Endothelial cell of umbilical vein (primary cell): ENCODE measurements at regions not wholly inside any gene's neighbourhood (a gene's known extent, or its start where the extent isn't known, plus 50 kb on each side); places are given as distances from the start of the nearest gene placed in this dataset.
A peak's percentile ranks its signal among the peaks of the same experiment; 100 is the strongest.

Experiments
- BruUV-seq: library from RNA; stranded (reverse); fragments of 400-500 nt; replicated peaks from 2 replicates; lab custom pipeline; 2021; lab: Mats Ljungman, UMichigan
- CTCF ChIA-PET: fragments of 300-600, 350-600 bp; sonication (Branson Sonifier 250); formaldehyde crosslinking; loops from one replicate; lab custom pipeline; 2021; ENCODE audit warnings: antibody characterized with exemption, inconsistent platforms; lab: Charles Lee
- POLR2A ChIA-PET: fragments of 300-600, 350-600 bp; sonication (Branson Sonifier 250); formaldehyde crosslinking; loops from one replicate; lab custom pipeline; 2021; ENCODE audit warnings: antibody characterized with exemption, inconsistent platforms; lab: Charles Lee
- DNase-seq: peaks from one replicate; pipeline ENCODE4 v3.0.0-alpha.2; 2011; ENCODE audit warnings: low read depth, low spot score
- FAIRE-seq: peaks from 2 replicates; lab custom pipeline; 2011; peaks lifted over from hg19 to GRCh38; lab: Jason Lieb, UNC
- H2AFZ ChIP-seq: 2 replicates; pipeline ENCODE4 v1.6.0; 2012; ENCODE audit warnings: low read depth, low read length, control low read depth, inconsistent platforms
- H3K27ac ChIP-seq: 2 replicates; pipeline ENCODE4 v1.5.1; 2011; ENCODE audit warnings: low read depth, mild to moderate bottlenecking, control low read depth, low read length, moderate library complexity; ENCODE audit not compliant: insufficient read depth
- H3K27me3 ChIP-seq, 2 experiments: 2 replicates each; pipeline versions ENCODE4 v1.6.0 to v1.6.1; 2011; ENCODE audit warnings: low read length in 2 of 2, mixed read lengths in 1 of 2; ENCODE audit not compliant: control insufficient read depth in 2 of 2, insufficient read depth in 2 of 2
- H3K36me3 ChIP-seq, 2 experiments: 2 replicates in 1 of 2; 3 replicates in 1 of 2; pipeline ENCODE4 v1.5.1; 2011; ENCODE audit warnings: low read length in 2 of 2, mild to moderate bottlenecking in 1 of 2, moderate library complexity in 1 of 2; ENCODE audit not compliant: control insufficient read depth in 2 of 2, insufficient read depth in 2 of 2; ENCODE audit errors: extremely low read depth in 1 of 2
- H3K4me1 ChIP-seq: 3 replicates; pipeline ENCODE4 v1.5.1; 2011; ENCODE audit warnings: mild to moderate bottlenecking, low read length; ENCODE audit not compliant: control insufficient read depth, insufficient read depth; ENCODE audit errors: extremely low read depth
- H3K4me2 ChIP-seq: 2 replicates; pipeline ENCODE4 v1.6.1; 2011; ENCODE audit warnings: low read length, control low read depth, mixed read lengths; ENCODE audit not compliant: insufficient read depth
- H3K4me3 ChIP-seq, 3 experiments: fragments of 200-600 bp in 1 of 3; sonication (generic), shearing (Covaris generic) in 1 of 3; replicated peaks in 1 of 3; 2 replicates each; pipeline ENCODE4 v1.5.1; 2011 to 2016; ENCODE audit warnings: control low read depth in 3 of 3, low read length in 3 of 3, mild to moderate bottlenecking in 2 of 3, inconsistent platforms in 1 of 3, low read depth in 1 of 3, moderate library complexity in 1 of 3; ENCODE audit not compliant: insufficient read depth in 1 of 3
- H3K79me2 ChIP-seq: 2 replicates; pipeline ENCODE4 v1.6.0; 2012; ENCODE audit warnings: low read length, inconsistent platforms; ENCODE audit not compliant: control insufficient read depth, insufficient read depth
- H3K9ac ChIP-seq: replicated peaks from 2 replicates; pipeline ENCODE3; 2011; ENCODE audit warnings: low read length, control low read depth; ENCODE audit not compliant: insufficient read depth; ENCODE audit errors: extremely low read depth
- H3K9me1 ChIP-seq: replicated peaks from 3 replicates; pipeline ENCODE4 v1.6.0; 2011; ENCODE audit warnings: mild to moderate bottlenecking, low read length; ENCODE audit not compliant: control insufficient read depth, insufficient read depth; ENCODE audit errors: extremely low read depth
- H3K9me3 ChIP-seq: replicated peaks from 2 replicates; pipeline ENCODE4 v1.5.1; 2012; ENCODE audit warnings: low read length, inconsistent platforms; ENCODE audit not compliant: control insufficient read depth, insufficient read depth
- H4K20me1 ChIP-seq: replicated peaks from 2 replicates; pipeline ENCODE3; 2011; ENCODE audit warnings: mild to moderate bottlenecking, low read length; ENCODE audit not compliant: control insufficient read depth, insufficient read depth; ENCODE audit errors: extremely low read depth
- CTCF ChIP-seq, 2 donors: IDR thresholded peaks; 1 replicate in 1 of 2; 2 replicates in 1 of 2; pipeline ENCODE4 v1.5.1; 2011; ENCODE audit warnings: low read length in 2 of 2, mild to moderate bottlenecking in 2 of 2, moderate library complexity in 2 of 2, control low read depth in 1 of 2, inconsistent platforms in 1 of 2, low read depth in 1 of 2; ENCODE audit not compliant: insufficient read depth in 1 of 2; ENCODE audit errors: extremely low read depth in 1 of 2
- EZH2 ChIP-seq: IDR thresholded peaks from 2 replicates; pipeline ENCODE4 v1.6.1; 2012; ENCODE audit warnings: borderline replicate concordance, low read depth, mild to moderate bottlenecking, moderate library complexity, low read length, inconsistent platforms; ENCODE audit not compliant: severe bottlenecking
- FOS ChIP-seq: IDR thresholded peaks from 2 replicates; pipeline ENCODE4 v1.6.1; 2011; ENCODE audit warnings: mild to moderate bottlenecking, low read length, moderate library complexity, borderline replicate concordance; ENCODE audit not compliant: insufficient read depth
- GATA2 ChIP-seq: IDR thresholded peaks from 2 replicates; pipeline ENCODE4 v1.7.0; 2011; ENCODE audit warnings: low read depth, mild to moderate bottlenecking, moderate library complexity, mixed read lengths, low read length; ENCODE audit not compliant: insufficient read length, insufficient read depth
- JUN ChIP-seq: IDR thresholded peaks from 2 replicates; pipeline ENCODE4 v1.6.1; 2011; ENCODE audit warnings: borderline replicate concordance, low read depth; ENCODE audit not compliant: insufficient read length, insufficient read depth
- MAX ChIP-seq: IDR thresholded peaks from 2 replicates; pipeline ENCODE4 v1.6.1; 2011; ENCODE audit not compliant: insufficient read depth, insufficient read length
- MYC ChIP-seq: IDR thresholded peaks from one replicate; pipeline ENCODE4 v1.6.1; 2011; ENCODE audit warnings: mild to moderate bottlenecking, low read depth, low read length
- POLR2A ChIP-seq: IDR thresholded peaks from 2 replicates; pipeline ENCODE4 v1.6.1; 2012; ENCODE audit warnings: low read depth, mild to moderate bottlenecking, control low read depth, low read length
- POLR2AphosphoS5 ChIP-seq: IDR thresholded peaks from 2 replicates; pipeline ENCODE4 v1.6.1; 2012; ENCODE audit warnings: low read depth, mild to moderate bottlenecking, control low read depth, low read length, moderate library complexity; ENCODE audit not compliant: insufficient read depth
- dilution Hi-C: fragments of 300-500 bp; cut with MboI; formaldehyde crosslinking; loops from one replicate; pipeline ENCODE4 v1.15.0; 2019; ENCODE audit warnings: low sequenced_read_pairs; ENCODE audit not compliant: extremely low pct_ligation_motif_present
- intact Hi-C: fragments of 100-400 bp; cut with micrococcal nuclease; formaldehyde crosslinking; loops from one replicate; pipeline ENCODE4 v1.10.0; 2022

- Histone ChIP-seq H3K4me1 (peaks cover 8% of the 10 kb centered on the region), H3K36me3 (no peaks in the 10 kb centered on the region), H3K4me3 (no peak overlapping the region), H3K9ac (no peak overlapping the region), H3K27ac (no peak overlapping the region), H3K27me3 (no peaks in the 10 kb centered on the region), H4K20me1 (no peaks in the 10 kb centered on the region), H3K4me2 (no peak overlapping the region), H3K9me1 (no peaks in the 10 kb centered on the region), H3K79me2 (no peaks in the 10 kb centered on the region), H3K9me3 (no peaks in the 10 kb centered on the region), H2AFZ (no peak overlapping the region)
- FAIRE-seq (peak; percentile 87), DNase-seq (peak; percentile 72)
- BruUV-seq: no TSS peak
- ChIA-PET POLR2A (no interaction called here), CTCF (interaction anchor here (0.6 to 15.8 kb wide), 30 partner anchors 10 to 319 kb away, joined by 3 to 517 read pairs (median 4); partner anchors contain the start of gene ALDH1A2)
- intact Hi-C loops (loop anchor here (1.0 kb wide), 4 partner anchors 96 to 316 kb away; no protein-coding TSS in a partner anchor), dilution Hi-C loops (loop anchor here (25.0 kb wide), 1 partner anchor 196 kb away; the partner anchor contains the start of gene ALDH1A2)
- TF ChIP-seq CTCF (IDR thresholded peaks at IDR 0.05; ENCODE audit: extremely low read depth in 1 of 2, insufficient read depth in 1 of 2, low read depth in 1 of 2, low read length in 2 of 2) (peak; percentile 84 to 85), POLR2A (no peak)
These were observed 159.7 kb downstream of the POLR2M start for GRCh38 chr15:57866149-57866736.

- intact Hi-C loops (no loop called here), dilution Hi-C loops (loop anchor here (25.0 kb wide), 1 partner anchor 194 kb away; the partner anchor contains the start of gene ALDH1A2)
- ChIA-PET CTCF (interaction anchor here (1.0 to 15.8 kb wide), 8 partner anchors 8 to 314 kb away, joined by 3 to 517 read pairs (median 5); partner anchors contain the start of gene ALDH1A2), POLR2A (no interaction called here)
- Histone ChIP-seq H2AFZ (no peak overlapping the region), H3K36me3 (no peaks in the 10 kb centered on the region), H3K79me2 (no peaks in the 10 kb centered on the region), H3K4me1 (peaks cover under 1% of the 10 kb centered on the region), H3K4me2 (no peak overlapping the region), H3K9me1 (no peaks in the 10 kb centered on the region), H3K9ac (no peak overlapping the region), H4K20me1 (no peaks in the 10 kb centered on the region), H3K27ac (no peak overlapping the region), H3K9me3 (no peaks in the 10 kb centered on the region), H3K4me3 (no peak overlapping the region), H3K27me3 (no peaks in the 10 kb centered on the region)
- no peak for DNase-seq
- no peak for FAIRE-seq
- TF ChIP-seq MYC: no peak
- no peak for TF ChIP-seq EZH2
- no peak for TF ChIP-seq JUN
- no peak for TF ChIP-seq POLR2A
- no peak for TF ChIP-seq FOS
- no peak for TF ChIP-seq MAX
- no peak for TF ChIP-seq POLR2AphosphoS5
- TF ChIP-seq CTCF (IDR thresholded peaks at IDR 0.05; ENCODE audit: extremely low read depth in 1 of 2, insufficient read depth in 1 of 2, low read depth in 1 of 2, low read length in 2 of 2): no peak
- TF ChIP-seq GATA2: no peak
- no TSS peak for BruUV-seq
These were observed 161.7 kb downstream of the POLR2M start for GRCh38 chr15:57867970-57868798.
